Fibroblast of lung (primary cell): ENCODE measurements at regions not wholly inside any gene's neighbourhood (a gene's known extent, or its start where the extent isn't known, plus 50 kb on each side); places are given as distances from the start of the nearest gene placed in this dataset.
A peak's percentile ranks its signal among the peaks of the same experiment; 100 is the strongest.

Experiments used
- DNase-seq, 2 donors: peaks; one replicate each; pipeline versions ENCODE4 v3.0.0 to v3.0.0-alpha.2; 2010; ENCODE audit warnings: low read depth in 2 of 2
- H2AFZ ChIP-seq: 2 replicates; pipeline ENCODE4 v1.5.1; 2012; ENCODE audit warnings: low read length, control low read depth, inconsistent platforms
- H3K27ac ChIP-seq: 2 replicates; pipeline ENCODE4 v1.5.1; 2011; ENCODE audit warnings: low read length, control low read depth; ENCODE audit not compliant: insufficient read depth
- H3K27me3 ChIP-seq: 2 replicates; pipeline ENCODE4 v1.5.1; 2011; ENCODE audit warnings: mild to moderate bottlenecking, low read length; ENCODE audit not compliant: control insufficient read depth, insufficient read depth
- H3K36me3 ChIP-seq: 2 replicates; pipeline ENCODE4 v1.5.1; 2011; ENCODE audit warnings: low read length; ENCODE audit not compliant: control insufficient read depth, insufficient read depth
- H3K4me1 ChIP-seq: 2 replicates; pipeline ENCODE4 v1.5.1; 2011; ENCODE audit warnings: low read length; ENCODE audit not compliant: control insufficient read depth, insufficient read depth; ENCODE audit errors: extremely low read depth
- H3K4me2 ChIP-seq: 2 replicates; pipeline ENCODE4 v1.5.1; 2011; ENCODE audit warnings: low read length, control low read depth; ENCODE audit not compliant: insufficient read depth; ENCODE audit errors: extremely low read depth
- H3K4me3 ChIP-seq, 4 experiments: fragments of 200-600 bp in 1 of 4; sonication (generic) in 1 of 4; replicated peaks in 1 of 4; 2 replicates each; pipeline ENCODE4 v1.5.1; 2011 to 2016; ENCODE audit warnings: low read length in 4 of 4, low read depth in 3 of 4, mild to moderate bottlenecking in 3 of 4, control low read depth in 2 of 4, inconsistent platforms in 1 of 4, mixed read lengths in 1 of 4; ENCODE audit not compliant: insufficient read depth in 1 of 4; ENCODE audit errors: control extremely low read depth in 1 of 4
- H3K79me2 ChIP-seq: 2 replicates; pipeline ENCODE4 v1.5.1; 2012; ENCODE audit warnings: mild to moderate bottlenecking, low read length, inconsistent platforms; ENCODE audit not compliant: control insufficient read depth, insufficient read depth
- H3K9ac ChIP-seq: 2 replicates; pipeline ENCODE4 v1.5.1; 2011; ENCODE audit warnings: mild to moderate bottlenecking, low read length, control low read depth; ENCODE audit not compliant: insufficient read depth
- H3K9me3 ChIP-seq: 2 replicates; pipeline ENCODE4 v1.5.1; 2012; ENCODE audit warnings: low read depth, low read length; ENCODE audit not compliant: control insufficient read depth, insufficient read depth
- H4K20me1 ChIP-seq: 2 replicates; pipeline ENCODE4 v1.5.1; 2011; ENCODE audit warnings: low read length; ENCODE audit not compliant: control insufficient read depth, insufficient read depth; ENCODE audit errors: extremely low read depth
- EZH2 ChIP-seq: IDR thresholded peaks from 2 replicates; pipeline ENCODE4 v1.5.1; 2012; ENCODE audit warnings: low read length, control low read depth, mild to moderate bottlenecking; ENCODE audit errors: missing control alignments
- TF ChIP-seq, protein P1 (sequence below), 2 donors: IDR thresholded peaks in 1 of 2; conservative IDR thresholded peaks in 1 of 2; 1 replicate in 1 of 2; 2 replicates in 1 of 2; pipeline ENCODE4 v1.5.1; 2011 to 2012; ENCODE audit warnings: low read length in 2 of 2, control low read depth in 1 of 2, inconsistent platforms in 1 of 2, low read depth in 1 of 2, mild to moderate bottlenecking in 1 of 2

DNA sequence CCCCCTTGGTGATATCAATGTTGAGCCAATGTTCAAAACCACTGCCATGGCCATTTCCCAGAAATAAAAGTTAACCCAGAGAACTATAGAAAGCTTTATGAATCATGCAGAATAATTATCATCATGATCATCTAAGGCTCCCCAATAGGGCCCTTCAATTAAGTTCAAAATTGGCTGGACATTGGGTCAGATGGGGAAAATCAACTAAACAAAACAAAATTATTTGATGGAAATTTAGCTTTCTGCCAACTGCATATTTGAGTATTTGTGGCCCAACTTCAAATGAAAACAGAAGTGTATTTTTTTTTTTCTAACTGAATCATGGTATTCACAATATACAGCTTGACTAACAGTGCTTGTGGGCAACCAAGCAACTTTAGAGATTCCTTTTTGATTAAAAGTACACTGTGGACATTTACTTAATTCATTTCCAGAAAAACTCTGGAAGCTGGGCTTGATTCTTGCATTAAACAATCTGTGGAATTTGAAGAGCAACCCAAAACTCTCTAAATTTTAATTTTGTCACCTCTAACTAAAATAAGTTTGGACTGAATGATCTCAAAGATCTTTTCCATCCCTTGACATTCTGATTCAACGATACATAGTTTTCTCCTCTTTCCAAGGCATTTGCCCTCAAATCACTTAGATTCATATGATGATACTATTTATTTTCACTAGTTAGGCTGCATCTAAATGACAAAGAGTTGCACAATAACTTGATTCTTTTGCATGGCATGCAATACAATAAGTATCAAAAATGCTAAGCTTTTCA, 203.2 kb downstream of the AHR start:
- no peaks in the 10 kb centered on the region for H3K36me3 ChIP-seq
- H3K79me2 ChIP-seq: no peaks in the 10 kb centered on the region
- no peaks in the 10 kb centered on the region for H3K27me3 ChIP-seq
- no peak overlapping the region for H3K27ac ChIP-seq
- H3K9me3 ChIP-seq: no peaks in the 10 kb centered on the region
- TF ChIP-seq, protein P1, sequence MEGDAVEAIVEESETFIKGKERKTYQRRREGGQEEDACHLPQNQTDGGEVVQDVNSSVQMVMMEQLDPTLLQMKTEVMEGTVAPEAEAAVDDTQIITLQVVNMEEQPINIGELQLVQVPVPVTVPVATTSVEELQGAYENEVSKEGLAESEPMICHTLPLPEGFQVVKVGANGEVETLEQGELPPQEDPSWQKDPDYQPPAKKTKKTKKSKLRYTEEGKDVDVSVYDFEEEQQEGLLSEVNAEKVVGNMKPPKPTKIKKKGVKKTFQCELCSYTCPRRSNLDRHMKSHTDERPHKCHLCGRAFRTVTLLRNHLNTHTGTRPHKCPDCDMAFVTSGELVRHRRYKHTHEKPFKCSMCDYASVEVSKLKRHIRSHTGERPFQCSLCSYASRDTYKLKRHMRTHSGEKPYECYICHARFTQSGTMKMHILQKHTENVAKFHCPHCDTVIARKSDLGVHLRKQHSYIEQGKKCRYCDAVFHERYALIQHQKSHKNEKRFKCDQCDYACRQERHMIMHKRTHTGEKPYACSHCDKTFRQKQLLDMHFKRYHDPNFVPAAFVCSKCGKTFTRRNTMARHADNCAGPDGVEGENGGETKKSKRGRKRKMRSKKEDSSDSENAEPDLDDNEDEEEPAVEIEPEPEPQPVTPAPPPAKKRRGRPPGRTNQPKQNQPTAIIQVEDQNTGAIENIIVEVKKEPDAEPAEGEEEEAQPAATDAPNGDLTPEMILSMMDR (conservative IDR thresholded peaks at IDR 0.05 in 1 of 2, IDR thresholded peaks at IDR 0.05 in 1 of 2; ENCODE audit: low read depth in 1 of 2, low read length in 2 of 2): no peak
- TF ChIP-seq EZH2: no peak
- H4K20me1 ChIP-seq: no peaks in the 10 kb centered on the region
- H3K9ac ChIP-seq: no peak overlapping the region
- no peak overlapping the region for H3K4me2 ChIP-seq
- DNase-seq: peak; percentile 53 to 68
- H2AFZ ChIP-seq: no peak overlapping the region
- H3K4me3 ChIP-seq: no peak overlapping the region
- H3K4me1 ChIP-seq: peaks cover 4% of the 10 kb centered on the region

DNA sequence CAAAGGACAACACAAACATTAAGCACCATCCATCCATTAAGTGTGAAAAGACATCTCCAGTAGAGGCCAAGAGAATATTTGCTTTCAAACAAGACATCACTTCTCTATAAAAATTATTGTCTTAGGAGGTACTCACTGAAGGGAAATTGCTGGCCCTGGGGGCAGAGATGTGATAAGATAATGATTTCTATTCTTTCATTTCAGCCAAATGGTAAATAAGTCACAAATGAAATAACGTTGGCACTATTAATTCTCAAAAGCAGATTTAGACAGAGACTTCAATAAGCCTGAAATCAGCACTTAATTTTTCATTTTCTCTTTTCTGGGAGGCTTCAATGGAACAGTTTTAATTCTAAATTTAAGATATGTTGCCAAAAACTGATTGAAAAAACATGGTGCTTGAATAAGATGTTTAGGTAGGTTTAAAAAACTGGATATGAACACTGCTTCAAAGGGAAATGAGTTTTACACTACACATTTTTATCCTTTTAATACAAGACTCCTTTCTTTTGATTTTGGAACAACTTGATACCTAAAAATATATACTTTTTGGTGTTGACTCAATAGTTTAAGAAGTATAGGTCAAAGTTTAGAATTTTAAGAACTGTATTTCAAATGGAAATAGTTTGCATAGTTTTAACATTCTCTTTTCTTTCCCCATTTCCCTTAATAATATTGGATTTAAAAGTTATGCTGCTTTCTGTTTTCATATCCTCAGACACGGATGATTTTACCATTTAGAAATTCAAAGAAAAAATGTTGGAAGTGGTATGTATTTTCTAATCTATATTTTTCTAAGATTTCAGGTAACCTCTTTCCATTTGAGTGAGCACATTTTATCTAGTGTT, 204.0 kb downstream of the AHR start:
- Histone ChIP-seq H3K4me3 (no peak overlapping the region), H3K27me3 (no peaks in the 10 kb centered on the region), H4K20me1 (no peaks in the 10 kb centered on the region), H3K27ac (no peak overlapping the region), H3K4me1 (peaks cover 4% of the 10 kb centered on the region), H3K9ac (no peak overlapping the region), H3K4me2 (no peak overlapping the region), H2AFZ (no peak overlapping the region), H3K9me3 (no peaks in the 10 kb centered on the region), H3K79me2 (no peaks in the 10 kb centered on the region), H3K36me3 (no peaks in the 10 kb centered on the region)
- DNase-seq: no peak
- no peak for TF ChIP-seq EZH2
- TF ChIP-seq, protein P1 (conservative IDR thresholded peaks at IDR 0.05 in 1 of 2, IDR thresholded peaks at IDR 0.05 in 1 of 2; ENCODE audit: low read depth in 1 of 2, low read length in 2 of 2): no peak

DNA sequence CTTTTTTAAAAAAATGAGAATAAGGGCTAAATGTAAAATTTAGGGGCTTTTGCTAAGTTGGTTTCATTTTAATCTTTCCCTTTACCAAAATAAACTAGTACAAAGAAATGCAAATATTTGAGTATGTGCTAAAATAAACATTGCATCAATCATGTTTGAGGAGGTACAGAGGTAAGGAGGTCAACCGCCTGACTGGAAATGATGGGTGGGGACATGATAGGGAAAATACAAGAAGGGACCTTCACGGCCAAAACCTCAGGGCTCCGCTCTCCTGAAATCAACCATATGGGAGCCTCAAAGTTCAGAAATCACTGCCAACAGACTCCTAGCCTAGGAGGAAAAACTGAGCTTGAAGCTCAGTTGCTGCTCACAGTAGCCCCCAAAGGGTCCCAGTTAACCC, 207.6 kb downstream of the AHR start:
- peaks cover 4% of the 10 kb centered on the region for H3K4me1 ChIP-seq
- peak overlapping the region; percentile 32 for H3K4me2 ChIP-seq
- no peak overlapping the region for H3K9ac ChIP-seq
- H2AFZ ChIP-seq: peak overlapping the region; percentile 16
- no peak overlapping the region for H3K4me3 ChIP-seq
- no peaks in the 10 kb centered on the region for H4K20me1 ChIP-seq
- no peaks in the 10 kb centered on the region for H3K79me2 ChIP-seq
- TF ChIP-seq, protein P1 (conservative IDR thresholded peaks at IDR 0.05 in 1 of 2, IDR thresholded peaks at IDR 0.05 in 1 of 2; ENCODE audit: low read depth in 1 of 2, low read length in 2 of 2): no peak
- no peak for TF ChIP-seq EZH2
- no peak overlapping the region for H3K27ac ChIP-seq
- no peaks in the 10 kb centered on the region for H3K36me3 ChIP-seq
- H3K9me3 ChIP-seq: no peaks in the 10 kb centered on the region
- no peaks in the 10 kb centered on the region for H3K27me3 ChIP-seq
- peak; percentile 63 to 80 for DNase-seq
